ENCODE measurements at regions not wholly inside any gene's neighbourhood (a gene's known extent, or its start where the extent isn't known, plus 50 kb on each side); places are given as distances from the start of the nearest gene placed in this dataset.

DNA sequence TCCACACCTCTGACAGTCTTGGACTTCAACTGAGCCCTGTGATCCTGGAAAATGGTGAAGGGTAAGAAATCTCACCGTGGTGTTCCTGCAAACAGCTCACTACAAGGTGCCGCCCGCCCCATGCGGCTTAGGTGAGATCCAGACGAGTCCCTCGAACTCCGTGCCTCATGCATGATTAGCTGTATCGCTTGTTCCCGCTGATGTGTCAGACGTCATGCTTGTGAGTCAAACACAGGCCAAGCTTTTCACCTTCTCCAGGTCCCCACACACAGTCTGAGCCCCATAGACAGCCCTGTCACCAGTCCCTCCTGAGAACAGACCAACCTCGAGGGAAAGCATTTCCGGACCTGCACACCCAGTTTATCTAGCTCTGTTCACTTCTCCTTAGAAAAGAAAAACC lies 740.5 kb downstream of the GALR1 start:
- no peak for DNase-seq (ENCODE audit: low read depth, low spot score)
- TF ChIP-seq, protein P1, sequence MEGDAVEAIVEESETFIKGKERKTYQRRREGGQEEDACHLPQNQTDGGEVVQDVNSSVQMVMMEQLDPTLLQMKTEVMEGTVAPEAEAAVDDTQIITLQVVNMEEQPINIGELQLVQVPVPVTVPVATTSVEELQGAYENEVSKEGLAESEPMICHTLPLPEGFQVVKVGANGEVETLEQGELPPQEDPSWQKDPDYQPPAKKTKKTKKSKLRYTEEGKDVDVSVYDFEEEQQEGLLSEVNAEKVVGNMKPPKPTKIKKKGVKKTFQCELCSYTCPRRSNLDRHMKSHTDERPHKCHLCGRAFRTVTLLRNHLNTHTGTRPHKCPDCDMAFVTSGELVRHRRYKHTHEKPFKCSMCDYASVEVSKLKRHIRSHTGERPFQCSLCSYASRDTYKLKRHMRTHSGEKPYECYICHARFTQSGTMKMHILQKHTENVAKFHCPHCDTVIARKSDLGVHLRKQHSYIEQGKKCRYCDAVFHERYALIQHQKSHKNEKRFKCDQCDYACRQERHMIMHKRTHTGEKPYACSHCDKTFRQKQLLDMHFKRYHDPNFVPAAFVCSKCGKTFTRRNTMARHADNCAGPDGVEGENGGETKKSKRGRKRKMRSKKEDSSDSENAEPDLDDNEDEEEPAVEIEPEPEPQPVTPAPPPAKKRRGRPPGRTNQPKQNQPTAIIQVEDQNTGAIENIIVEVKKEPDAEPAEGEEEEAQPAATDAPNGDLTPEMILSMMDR (IDR thresholded peaks at IDR 0.05; ENCODE audit: low read depth, low read length) = no peak
- H3K4me3 ChIP-seq (ENCODE audit: low read depth, low read length) = no peak overlapping the region
- in situ Hi-C loops (cut with HindIII; ENCODE audit: low sequenced_read_pairs) = no loop called here

DNA sequence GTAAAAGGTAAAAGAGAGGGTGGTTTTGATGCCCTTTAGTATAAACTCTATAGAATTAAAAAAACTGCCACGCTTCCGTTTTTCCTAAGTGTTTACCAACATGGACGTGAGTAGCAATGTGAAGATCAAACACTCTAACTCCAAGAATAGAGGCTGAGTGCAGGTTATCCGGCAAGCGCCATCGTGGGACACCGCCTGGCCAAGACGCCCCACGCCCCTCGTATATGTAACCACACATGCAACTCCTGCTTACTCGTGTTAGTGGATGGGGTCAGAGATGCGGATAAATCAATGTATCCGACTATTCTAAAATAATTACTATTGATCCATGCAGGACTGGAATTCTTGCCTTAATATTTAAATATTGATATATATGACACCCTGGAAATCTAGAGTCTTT lies 741.3 kb downstream of the GALR1 start:
- H3K4me3 ChIP-seq (ENCODE audit: low read depth, low read length) = no peak overlapping the region
- TF ChIP-seq, protein P1 (IDR thresholded peaks at IDR 0.05; ENCODE audit: low read depth, low read length) = no peak
- in situ Hi-C loops (cut with HindIII; ENCODE audit: low sequenced_read_pairs) = no loop called here
- DNase-seq (ENCODE audit: low read depth, low spot score) = no peak

DNA sequence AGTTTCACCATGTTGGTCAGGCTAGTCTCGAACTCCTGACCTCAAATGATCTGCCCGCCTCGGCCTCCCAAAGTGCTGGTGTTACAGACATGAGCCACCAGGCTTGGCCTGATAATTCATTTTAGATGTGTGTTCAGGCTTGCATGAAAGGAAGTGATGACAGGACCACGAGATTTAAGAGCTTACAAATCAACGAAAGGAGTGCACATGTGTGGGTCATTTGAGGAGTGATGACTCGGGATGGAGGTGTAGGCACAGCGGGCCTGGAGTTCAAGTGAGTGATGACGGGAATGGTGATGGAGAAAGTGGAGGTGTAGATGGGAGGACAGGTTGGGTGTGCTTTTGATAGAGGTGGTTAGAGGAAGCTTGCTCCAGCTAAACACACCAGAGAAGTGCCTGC lies 742.4 kb downstream of the GALR1 start:
- in situ Hi-C loops (cut with HindIII; ENCODE audit: low sequenced_read_pairs) = no loop called here
- TF ChIP-seq, protein P1 (IDR thresholded peaks at IDR 0.05; ENCODE audit: low read depth, low read length) = no peak
- no peak overlapping the region for H3K4me3 ChIP-seq (ENCODE audit: low read depth, low read length)
- DNase-seq (ENCODE audit: low read depth, low spot score) = no peak

DNA sequence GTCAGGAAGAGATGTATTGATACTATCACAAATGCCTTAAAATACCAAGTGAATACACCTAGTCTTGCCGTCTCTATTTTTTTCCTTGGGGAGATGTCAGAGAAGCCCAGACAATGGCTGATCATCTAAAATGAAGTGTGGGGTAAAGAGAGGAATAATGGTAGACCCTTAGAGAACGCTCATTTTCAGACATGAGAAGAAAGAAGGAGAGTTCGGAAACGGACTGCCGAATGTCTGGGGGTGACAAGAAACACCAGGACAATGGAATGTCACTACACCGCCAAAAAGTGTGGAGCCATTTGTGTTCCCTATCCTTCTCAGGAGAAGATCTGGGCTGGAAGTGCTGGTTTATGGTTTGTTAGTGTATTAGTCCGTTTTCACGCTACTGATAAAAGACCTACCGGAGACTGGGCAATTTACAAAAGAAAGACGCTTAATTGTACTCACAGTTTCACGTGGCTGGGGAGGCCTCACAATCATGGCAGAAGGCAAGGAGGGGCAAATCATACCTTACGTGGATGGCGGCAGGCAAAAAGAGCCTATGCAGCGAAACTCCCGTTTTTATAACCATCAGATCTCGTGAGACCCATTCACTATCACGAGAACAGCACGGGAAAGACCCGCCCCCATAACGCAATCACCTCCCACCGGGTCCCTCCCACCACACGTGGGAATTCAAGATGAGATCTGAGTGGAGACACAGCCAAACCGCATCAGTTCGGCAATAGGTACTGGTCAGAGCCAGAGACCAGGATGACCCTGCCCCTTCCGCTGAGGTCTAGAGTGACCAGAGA lies 743.7 kb downstream of the GALR1 start:
- in situ Hi-C loops (cut with HindIII; ENCODE audit: low sequenced_read_pairs) = no loop called here
- TF ChIP-seq, protein P1 (IDR thresholded peaks at IDR 0.05; ENCODE audit: low read depth, low read length) = no peak
- no peak overlapping the region for H3K4me3 ChIP-seq (ENCODE audit: low read depth, low read length)
- no peak for DNase-seq (ENCODE audit: low read depth, low spot score)

DNA sequence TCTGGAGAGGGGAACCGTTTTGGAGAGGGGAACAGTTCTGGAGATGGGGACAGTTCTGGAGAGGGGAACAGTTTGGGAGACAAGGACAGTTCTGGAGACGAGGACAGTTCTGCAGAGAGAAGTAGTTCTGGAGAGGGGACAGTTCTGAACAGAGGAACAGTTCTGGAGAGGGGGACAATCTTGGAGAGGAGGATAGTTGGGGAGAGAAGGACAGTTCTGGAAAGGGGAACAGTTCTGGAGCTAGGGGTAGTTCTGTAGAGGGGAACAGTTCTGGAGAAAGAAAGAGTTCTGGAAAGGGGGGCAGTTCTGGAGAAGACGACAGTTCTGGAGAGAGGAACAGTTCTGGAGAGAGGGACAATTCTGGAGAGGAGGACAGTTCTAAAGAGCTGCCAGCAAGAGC lies 745.9 kb downstream of the GALR1 start:
- H3K4me3 ChIP-seq (ENCODE audit: low read depth, low read length) = no peak overlapping the region
- in situ Hi-C loops (cut with HindIII; ENCODE audit: low sequenced_read_pairs) = no loop called here
- no peak for DNase-seq (ENCODE audit: low read depth, low spot score)
- TF ChIP-seq, protein P1 (IDR thresholded peaks at IDR 0.05; ENCODE audit: low read depth, low read length) = no peak

DNA sequence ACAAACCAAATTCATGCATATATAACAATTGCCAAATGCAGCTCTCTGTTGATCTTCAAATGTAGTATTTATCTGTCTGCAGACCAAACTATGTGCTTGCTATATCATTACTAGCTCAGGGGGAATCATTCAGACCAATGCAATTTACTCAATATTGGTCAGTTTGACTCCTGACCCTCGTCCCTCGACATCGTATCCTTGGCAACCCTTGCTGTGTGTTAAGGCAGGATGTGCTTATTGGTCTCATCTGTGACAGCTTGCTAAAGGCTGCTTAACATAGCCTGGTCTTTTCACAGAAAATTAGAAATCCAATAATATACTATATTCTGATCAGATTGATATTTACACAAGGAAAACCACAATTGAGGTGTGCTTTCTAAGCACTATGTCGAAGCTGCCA lies 747.1 kb downstream of the GALR1 start:
- in situ Hi-C loops (cut with HindIII; ENCODE audit: low sequenced_read_pairs) = no loop called here
- DNase-seq (ENCODE audit: low read depth, low spot score) = no peak
- TF ChIP-seq, protein P1 (IDR thresholded peaks at IDR 0.05; ENCODE audit: low read depth, low read length) = no peak
- no peak overlapping the region for H3K4me3 ChIP-seq (ENCODE audit: low read depth, low read length)

Measured in astrocyte of the spinal cord (primary cell).